ENCODE measurements at regions not wholly inside any gene's neighbourhood (a gene's known extent, or its start where the extent isn't known, plus 50 kb on each side); places are given as distances from the start of the nearest gene placed in this dataset.
"Not testable (repeated sequence)": the region's sequence is repeated elsewhere in the genome, so short reads cannot be mapped to it uniquely, and the experiment has no call there.

GRCh38 chr7:155938129-155938528 lies 125.9 kb upstream of the SHH start:
- H3K4me1 Mint-ChIP-seq (ENCODE audit: low read depth), result peaks cover under 1% of the 10 kb centered on the region
- peaks cover 12% of the 10 kb centered on the region for H3K9me3 Mint-ChIP-seq
- H3K27ac Mint-ChIP-seq, result no peak overlapping the region
- TF ChIP-seq, protein P1, sequence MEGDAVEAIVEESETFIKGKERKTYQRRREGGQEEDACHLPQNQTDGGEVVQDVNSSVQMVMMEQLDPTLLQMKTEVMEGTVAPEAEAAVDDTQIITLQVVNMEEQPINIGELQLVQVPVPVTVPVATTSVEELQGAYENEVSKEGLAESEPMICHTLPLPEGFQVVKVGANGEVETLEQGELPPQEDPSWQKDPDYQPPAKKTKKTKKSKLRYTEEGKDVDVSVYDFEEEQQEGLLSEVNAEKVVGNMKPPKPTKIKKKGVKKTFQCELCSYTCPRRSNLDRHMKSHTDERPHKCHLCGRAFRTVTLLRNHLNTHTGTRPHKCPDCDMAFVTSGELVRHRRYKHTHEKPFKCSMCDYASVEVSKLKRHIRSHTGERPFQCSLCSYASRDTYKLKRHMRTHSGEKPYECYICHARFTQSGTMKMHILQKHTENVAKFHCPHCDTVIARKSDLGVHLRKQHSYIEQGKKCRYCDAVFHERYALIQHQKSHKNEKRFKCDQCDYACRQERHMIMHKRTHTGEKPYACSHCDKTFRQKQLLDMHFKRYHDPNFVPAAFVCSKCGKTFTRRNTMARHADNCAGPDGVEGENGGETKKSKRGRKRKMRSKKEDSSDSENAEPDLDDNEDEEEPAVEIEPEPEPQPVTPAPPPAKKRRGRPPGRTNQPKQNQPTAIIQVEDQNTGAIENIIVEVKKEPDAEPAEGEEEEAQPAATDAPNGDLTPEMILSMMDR (IDR thresholded peaks at IDR 0.05), result no peak
- intact Hi-C loops (cut with micrococcal nuclease), result no loop called here
- ATAC-seq, result no peak
- DNase-seq, result no peak
- ChIA-PET CTCF (no interaction called here), POLR2A (no interaction called here)
- no peaks in the 10 kb centered on the region for H3K36me3 Mint-ChIP-seq (ENCODE audit: low read depth)
- H3K27me3 Mint-ChIP-seq, result peaks cover 7% of the 10 kb centered on the region
- H3K4me3 Mint-ChIP-seq, result no peak overlapping the region

- H3K9me3 Mint-ChIP-seq, result peaks cover 12% of the 10 kb centered on the region
- ChIA-PET POLR2A (no interaction called here), CTCF (no interaction called here)
- H3K4me3 Mint-ChIP-seq, result no peak overlapping the region
- no peaks in the 10 kb centered on the region for H3K36me3 Mint-ChIP-seq (ENCODE audit: low read depth)
- H3K4me1 Mint-ChIP-seq (ENCODE audit: low read depth), result no peaks in the 10 kb centered on the region
- TF ChIP-seq, protein P1 (IDR thresholded peaks at IDR 0.05), result no peak
- intact Hi-C loops (cut with micrococcal nuclease), result no loop called here
- no peaks in the 10 kb centered on the region for H3K27me3 Mint-ChIP-seq
- DNase-seq (no peak), ATAC-seq (no peak)
- H3K27ac Mint-ChIP-seq, result no peak overlapping the region
Observed at GRCh38 chr7:155935726-155936125, 123.5 kb upstream of the SHH start.

- CTCF ChIA-PET, result no interaction called here
- no peak overlapping the region for H3K27ac Mint-ChIP-seq
- H3K27me3 Mint-ChIP-seq, result no peaks in the 10 kb centered on the region
- TF ChIP-seq, protein P1 (IDR thresholded peaks at IDR 0.05), result no peak
- H3K4me3 Mint-ChIP-seq, result no peak overlapping the region
- peaks cover 9% of the 10 kb centered on the region for H3K9me3 Mint-ChIP-seq
- DNase-seq, result no peak
- ATAC-seq, result peak; percentile 56
- intact Hi-C loops (cut with micrococcal nuclease), result no loop called here
- POLR2A ChIA-PET, result no interaction called here
- H3K4me1 Mint-ChIP-seq (ENCODE audit: low read depth), result no peaks in the 10 kb centered on the region
- no peaks in the 10 kb centered on the region for H3K36me3 Mint-ChIP-seq (ENCODE audit: low read depth)
Observed at GRCh38 chr7:155935005-155935557, 122.8 kb upstream of the SHH start.

- H3K27me3 Mint-ChIP-seq; CTCF ChIA-PET; DNase-seq; intact Hi-C loops (cut with micrococcal nuclease); POLR2A ChIA-PET; H3K4me3 Mint-ChIP-seq; H3K27ac Mint-ChIP-seq; ATAC-seq; H3K9me3 Mint-ChIP-seq; H3K4me1 Mint-ChIP-seq (ENCODE audit: low read depth); H3K36me3 Mint-ChIP-seq (ENCODE audit: low read depth): not testable (repeated sequence)
Observed at GRCh38 chr7:155932324-155932723, 120.1 kb upstream of the SHH start.

DNA sequence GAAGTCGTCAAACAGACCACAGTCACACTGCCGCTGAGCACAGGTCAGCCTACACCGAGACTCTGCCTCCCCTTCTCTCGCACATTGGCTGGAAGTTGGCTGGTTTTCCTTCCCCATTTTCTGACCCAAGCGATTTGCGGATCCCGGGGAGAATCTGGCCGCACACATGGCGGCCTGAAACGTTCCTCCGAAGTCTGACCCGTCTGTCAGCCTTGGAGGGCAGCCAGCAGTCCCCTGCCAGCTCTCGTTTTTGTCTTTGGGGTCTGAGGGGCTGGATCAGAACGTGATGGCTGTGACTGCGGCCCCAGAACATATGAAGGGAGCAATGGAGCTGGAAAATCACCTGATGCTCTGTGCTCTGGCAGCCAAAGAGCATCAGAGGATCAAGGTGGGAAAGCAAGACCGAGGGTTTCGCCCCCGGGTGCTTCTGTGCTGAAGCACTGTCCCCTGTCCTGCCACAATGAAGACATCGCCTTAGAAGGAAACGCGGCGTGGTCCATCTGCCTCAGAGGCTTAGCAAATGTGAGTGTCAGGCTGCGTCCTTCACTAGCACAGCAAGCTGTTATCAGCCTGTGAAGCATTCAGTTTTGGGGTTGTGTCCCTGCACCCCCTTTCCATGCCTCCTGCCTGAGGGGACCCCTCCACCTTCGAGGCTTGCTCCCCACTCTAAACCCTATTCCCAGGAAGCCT lies 119.3 kb upstream of the SHH start:
- TF ChIP-seq, protein P1 (IDR thresholded peaks at IDR 0.05), result no peak

More for the DNA sequence above, 119.3 kb upstream of the SHH start:
- ChIA-PET POLR2A (no interaction called here), CTCF (no interaction called here)
- intact Hi-C loops (cut with micrococcal nuclease), result no loop called here
- ATAC-seq (no peak), DNase-seq (no peak)
- Mint-ChIP-seq H3K4me1 (ENCODE audit: low read depth) (no peaks in the 10 kb centered on the region), H3K9me3 (peaks cover 3% of the 10 kb centered on the region), H3K36me3 (ENCODE audit: low read depth) (no peaks in the 10 kb centered on the region), H3K4me3 (no peak overlapping the region), H3K27me3 (peaks cover 7% of the 10 kb centered on the region), H3K27ac (no peak overlapping the region)
